Ishikawa (cell line): ENCODE measurements at regions not wholly inside any gene's neighbourhood (a gene's known extent, or its start where the extent isn't known, plus 50 kb on each side); places are given as distances from the start of the nearest gene placed in this dataset.

Experiments used
- CEBPB ChIP-seq: IDR thresholded peaks from 2 replicates; pipeline ENCODE4 v1.6.1; 2012
- CREB1 ChIP-seq: IDR thresholded peaks from 2 replicates; pipeline ENCODE4 v1.6.1; 2012; ENCODE audit warnings: low read depth
- EGR1 ChIP-seq: IDR thresholded peaks from 2 replicates; pipeline ENCODE4 v1.6.1; 2012
- EP300 ChIP-seq: IDR thresholded peaks from 2 replicates; pipeline ENCODE4 v1.6.1; 2012; ENCODE audit warnings: borderline replicate concordance
- FOXM1 ChIP-seq: IDR thresholded peaks from 2 replicates; pipeline ENCODE4 v1.6.1; 2012; ENCODE audit warnings: low read depth, borderline replicate concordance
- NFIC ChIP-seq: IDR thresholded peaks from 2 replicates; pipeline ENCODE4 v1.6.1; 2012
- RAD21 ChIP-seq: IDR thresholded peaks from 2 replicates; pipeline ENCODE4 v1.6.1; 2012; ENCODE audit warnings: low read depth
- TAF1 ChIP-seq: IDR thresholded peaks from 2 replicates; pipeline ENCODE4 v1.6.1; 2012; ENCODE audit warnings: low read depth, mild to moderate bottlenecking
- TCF12 ChIP-seq: IDR thresholded peaks from 2 replicates; pipeline ENCODE4 v1.6.1; 2012; ENCODE audit warnings: low read depth
- YY1 ChIP-seq: IDR thresholded peaks from 2 replicates; pipeline ENCODE4 v1.6.1; 2012; ENCODE audit warnings: low read depth
- TF ChIP-seq, protein P1 (sequence below): IDR thresholded peaks from 2 replicates; pipeline ENCODE4 v1.6.1; 2012; ENCODE audit warnings: low read depth, mild to moderate bottlenecking
- TF ChIP-seq, protein P2 (sequence below): IDR thresholded peaks from 2 replicates; pipeline ENCODE4 v1.6.1; 2012
- TF ChIP-seq, protein P3 (sequence below): IDR thresholded peaks from 2 replicates; pipeline ENCODE4 v1.6.1; 2012

DNA sequence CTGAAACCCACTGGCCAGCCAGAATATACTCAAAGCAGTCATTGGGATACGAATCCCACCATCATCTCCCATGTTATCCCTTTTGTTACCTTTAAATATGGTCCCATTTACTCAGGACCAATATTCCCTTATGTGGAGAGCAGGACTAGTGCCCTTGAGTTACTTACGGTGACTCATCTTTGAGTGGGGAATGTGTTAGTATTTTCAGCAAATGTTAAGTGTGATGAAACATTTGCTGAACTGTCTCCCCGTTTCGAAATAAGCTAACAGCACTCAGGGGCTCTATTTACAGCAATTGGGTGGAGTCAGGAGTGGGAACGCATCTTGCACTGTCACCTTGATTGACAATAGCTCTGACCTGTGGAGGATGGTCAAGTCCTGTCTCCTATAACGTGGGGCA, 67.4 kb downstream of the CTSL start:
- TF ChIP-seq EP300 (no peak), TAF1 (no peak), RAD21 (no peak), TCF12 (no peak), YY1 (no peak), CREB1 (no peak), FOXM1 (no peak), EGR1 (no peak), NFIC (no peak), CEBPB (no peak)
- TF ChIP-seq, protein P1, sequence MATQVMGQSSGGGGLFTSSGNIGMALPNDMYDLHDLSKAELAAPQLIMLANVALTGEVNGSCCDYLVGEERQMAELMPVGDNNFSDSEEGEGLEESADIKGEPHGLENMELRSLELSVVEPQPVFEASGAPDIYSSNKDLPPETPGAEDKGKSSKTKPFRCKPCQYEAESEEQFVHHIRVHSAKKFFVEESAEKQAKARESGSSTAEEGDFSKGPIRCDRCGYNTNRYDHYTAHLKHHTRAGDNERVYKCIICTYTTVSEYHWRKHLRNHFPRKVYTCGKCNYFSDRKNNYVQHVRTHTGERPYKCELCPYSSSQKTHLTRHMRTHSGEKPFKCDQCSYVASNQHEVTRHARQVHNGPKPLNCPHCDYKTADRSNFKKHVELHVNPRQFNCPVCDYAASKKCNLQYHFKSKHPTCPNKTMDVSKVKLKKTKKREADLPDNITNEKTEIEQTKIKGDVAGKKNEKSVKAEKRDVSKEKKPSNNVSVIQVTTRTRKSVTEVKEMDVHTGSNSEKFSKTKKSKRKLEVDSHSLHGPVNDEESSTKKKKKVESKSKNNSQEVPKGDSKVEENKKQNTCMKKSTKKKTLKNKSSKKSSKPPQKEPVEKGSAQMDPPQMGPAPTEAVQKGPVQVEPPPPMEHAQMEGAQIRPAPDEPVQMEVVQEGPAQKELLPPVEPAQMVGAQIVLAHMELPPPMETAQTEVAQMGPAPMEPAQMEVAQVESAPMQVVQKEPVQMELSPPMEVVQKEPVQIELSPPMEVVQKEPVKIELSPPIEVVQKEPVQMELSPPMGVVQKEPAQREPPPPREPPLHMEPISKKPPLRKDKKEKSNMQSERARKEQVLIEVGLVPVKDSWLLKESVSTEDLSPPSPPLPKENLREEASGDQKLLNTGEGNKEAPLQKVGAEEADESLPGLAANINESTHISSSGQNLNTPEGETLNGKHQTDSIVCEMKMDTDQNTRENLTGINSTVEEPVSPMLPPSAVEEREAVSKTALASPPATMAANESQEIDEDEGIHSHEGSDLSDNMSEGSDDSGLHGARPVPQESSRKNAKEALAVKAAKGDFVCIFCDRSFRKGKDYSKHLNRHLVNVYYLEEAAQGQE: no peak
- TF ChIP-seq, protein P2, sequence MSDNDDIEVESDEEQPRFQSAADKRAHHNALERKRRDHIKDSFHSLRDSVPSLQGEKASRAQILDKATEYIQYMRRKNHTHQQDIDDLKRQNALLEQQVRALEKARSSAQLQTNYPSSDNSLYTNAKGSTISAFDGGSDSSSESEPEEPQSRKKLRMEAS: no peak
- TF ChIP-seq, protein P3, sequence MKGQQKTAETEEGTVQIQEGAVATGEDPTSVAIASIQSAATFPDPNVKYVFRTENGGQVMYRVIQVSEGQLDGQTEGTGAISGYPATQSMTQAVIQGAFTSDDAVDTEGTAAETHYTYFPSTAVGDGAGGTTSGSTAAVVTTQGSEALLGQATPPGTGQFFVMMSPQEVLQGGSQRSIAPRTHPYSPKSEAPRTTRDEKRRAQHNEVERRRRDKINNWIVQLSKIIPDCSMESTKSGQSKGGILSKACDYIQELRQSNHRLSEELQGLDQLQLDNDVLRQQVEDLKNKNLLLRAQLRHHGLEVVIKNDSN: no peak
